RCC 7860 (cell line): ENCODE measurements at regions not wholly inside any gene's neighbourhood (a gene's known extent, or its start where the extent isn't known, plus 50 kb on each side); places are given as distances from the start of the nearest gene placed in this dataset.
"Not testable (repeated sequence)": the region's sequence is repeated elsewhere in the genome, so short reads cannot be mapped to it uniquely, and the experiment has no call there.

ENCODE experiments used
- DNase-seq: peaks from one replicate; pipeline ENCODE4 v3.0.0-alpha.2; 2015; ENCODE audit warnings: low spot score
- FAIRE-seq: peaks from 2 replicates; lab custom pipeline; 2012; peaks lifted over from hg19 to GRCh38; lab: Jason Lieb, UNC

GRCh38 chr22:36088292-36088691 lies 59.7 kb upstream of the RBFOX2 start:
- DNase-seq (no peak), FAIRE-seq (no peak)

- FAIRE-seq (no peak), DNase-seq (no peak)
Measured at GRCh38 chr22:36087784-36088183, 59.2 kb upstream of the RBFOX2 start.

DNA sequence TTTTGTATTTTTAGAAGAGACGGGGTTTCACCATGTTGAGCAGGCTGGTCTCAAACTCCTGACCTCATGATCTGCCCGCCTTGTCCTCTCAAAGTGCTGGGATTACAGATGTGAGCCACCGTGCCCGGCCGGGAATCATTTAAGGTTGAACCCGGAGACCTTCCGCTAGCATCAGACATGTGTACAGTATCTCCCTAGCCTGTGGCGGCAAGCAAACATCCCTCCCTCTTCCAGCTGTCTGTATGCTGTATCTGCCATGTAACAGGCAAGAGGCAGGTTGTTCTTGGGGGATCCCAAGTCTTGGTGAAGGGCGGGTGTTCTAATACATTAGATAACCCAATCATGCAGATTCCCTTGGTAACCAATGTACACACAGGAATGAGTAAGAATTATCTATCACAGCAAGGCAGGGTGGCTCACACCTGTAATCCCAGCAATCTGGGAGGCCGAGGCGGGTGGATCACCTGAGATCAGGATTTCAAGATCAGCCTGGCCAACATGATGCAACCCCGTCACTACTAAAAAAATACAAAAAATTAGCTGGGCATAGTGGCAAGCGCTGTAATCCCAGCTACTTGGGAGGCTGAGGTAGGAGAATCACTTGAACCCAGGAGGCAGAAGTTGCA lies 58.1 kb upstream of the RBFOX2 start:
- DNase-seq (no peak), FAIRE-seq (no peak)

DNA sequence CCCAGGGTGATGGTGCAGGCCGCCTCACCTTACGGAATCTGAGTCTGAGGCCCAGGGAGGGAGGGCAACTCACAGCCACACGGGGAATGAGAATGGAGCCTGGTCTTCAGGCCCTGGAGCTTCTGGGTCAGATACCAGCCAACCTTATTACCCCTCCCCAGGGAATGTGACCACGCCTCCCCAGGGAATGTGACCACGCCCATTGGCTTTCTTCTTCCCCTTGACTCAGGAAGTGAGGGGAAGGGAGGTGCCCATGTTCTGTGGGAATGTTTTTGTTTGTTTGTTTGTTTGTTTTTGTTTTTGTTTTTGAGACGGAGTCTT lies 57.5 kb upstream of the RBFOX2 start:
- FAIRE-seq (no peak), DNase-seq (no peak)

DNA sequence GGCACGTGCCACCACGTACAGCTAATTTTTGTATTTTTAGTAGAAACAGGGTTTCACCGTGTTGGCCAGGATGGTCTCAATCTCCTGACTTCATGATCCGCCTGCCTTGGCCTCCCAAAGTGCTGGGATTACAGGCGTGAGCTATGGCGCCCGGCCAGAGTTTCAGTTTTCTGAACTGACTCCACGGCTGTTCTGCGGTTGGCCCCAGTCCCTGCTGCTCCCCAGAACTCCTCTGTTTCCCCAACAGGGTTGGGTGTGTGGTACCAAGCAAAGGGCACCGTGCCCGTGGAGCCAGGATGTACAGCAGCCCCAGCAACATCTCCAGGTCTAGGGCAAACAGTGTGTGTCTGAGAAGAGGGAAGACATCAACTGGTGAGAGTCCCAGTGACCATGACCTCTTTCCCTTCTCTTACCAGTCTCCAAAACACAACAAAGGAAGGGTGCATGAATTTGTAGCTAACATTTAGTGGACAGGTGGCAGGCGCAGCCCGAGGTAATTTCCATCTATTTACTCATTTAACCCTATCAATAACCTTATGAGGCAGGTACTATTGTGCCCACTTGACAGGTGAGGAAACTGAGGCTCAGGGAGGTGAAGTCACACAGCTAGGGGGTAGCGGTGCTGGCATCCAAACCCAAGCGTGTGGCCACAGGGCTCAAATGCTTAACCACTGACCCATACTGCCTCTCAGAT lies 57.0 kb upstream of the RBFOX2 start:
- FAIRE-seq (no peak), DNase-seq (no peak)

- DNase-seq (no peak), FAIRE-seq (no peak)
Measured at GRCh38 chr22:36084717-36085116, 56.1 kb upstream of the RBFOX2 start.

DNA sequence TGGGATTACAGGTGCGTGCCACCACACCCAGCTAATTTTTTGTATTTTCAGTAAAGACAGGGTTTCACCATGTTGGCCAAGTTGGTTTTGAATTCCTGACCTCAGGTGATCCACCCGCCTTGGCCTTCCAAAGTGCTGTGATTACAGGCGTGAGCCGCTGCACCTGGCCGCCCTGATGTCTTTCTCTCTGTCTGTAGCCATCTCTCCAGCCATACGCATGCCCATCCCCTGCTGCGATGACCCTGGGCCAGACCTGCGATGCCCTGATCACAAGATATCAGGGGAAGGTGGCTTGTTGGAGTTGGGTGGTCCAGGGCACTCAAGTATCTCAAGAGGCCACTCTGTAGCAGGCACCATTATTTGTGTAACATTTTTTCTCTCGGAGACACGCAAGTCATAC lies 54.4 kb upstream of the RBFOX2 start:
- FAIRE-seq (no peak), DNase-seq (no peak)

- DNase-seq = peak; percentile 15
- no peak for FAIRE-seq
Measured at GRCh38 chr22:36081023-36081431, 52.4 kb upstream of the RBFOX2 start.

- not testable (repeated sequence) for DNase-seq, FAIRE-seq
Measured at GRCh38 chr22:36080281-36080680, 51.7 kb upstream of the RBFOX2 start.

GRCh38 chr22:36079041-36079440 lies 50.4 kb upstream of the RBFOX2 start:
- no peak for FAIRE-seq

More at GRCh38 chr22:36079041-36079440, 50.4 kb upstream of the RBFOX2 start:
- no peak for DNase-seq
